SU-DHL-6 (cell line): ENCODE measurements at regions not wholly inside any gene's neighbourhood (a gene's known extent, or its start where the extent isn't known, plus 50 kb on each side); places are given as distances from the start of the nearest gene placed in this dataset.

ENCODE experiments used
- EZH2phosphoT487 ChIP-seq: fragments of 200-600 bp; sonication (generic), shearing (Covaris generic); conservative IDR thresholded peaks from 2 replicates; pipeline ENCODE4 v1.6.1; 2018; ENCODE audit warnings: mild to moderate bottlenecking, antibody characterized with exemption, low read length, moderate library complexity, mixed read lengths
- TF ChIP-seq, protein P1 (sequence below): fragments of 200-600 bp; sonication (generic); IDR thresholded peaks from one replicate; pipeline ENCODE4 v1.5.1; 2017; ENCODE audit warnings: antibody characterized with exemption, mild to moderate bottlenecking, low read length, moderate library complexity; ENCODE audit not compliant: insufficient read depth, poor library complexity, severe bottlenecking

DNA sequence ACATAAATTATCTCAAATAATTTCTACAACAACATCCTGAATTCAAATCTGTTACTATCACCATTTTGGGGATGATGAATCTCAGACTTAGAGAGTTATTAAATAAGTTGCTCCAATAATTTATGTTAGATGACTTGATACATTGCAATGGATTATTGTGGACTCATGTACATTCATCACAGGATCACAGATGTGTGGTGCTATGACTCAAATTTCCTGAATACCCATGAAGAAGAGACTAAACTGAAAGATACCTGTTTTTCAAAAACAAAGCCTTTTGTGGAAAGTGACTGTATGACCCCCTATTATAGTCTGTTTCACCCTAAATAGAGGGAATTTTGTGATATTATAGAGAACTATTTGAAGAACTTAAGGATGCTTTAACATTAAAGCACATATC lies 315.0 kb downstream of the PLA2G4A start:
- TF ChIP-seq, protein P1, sequence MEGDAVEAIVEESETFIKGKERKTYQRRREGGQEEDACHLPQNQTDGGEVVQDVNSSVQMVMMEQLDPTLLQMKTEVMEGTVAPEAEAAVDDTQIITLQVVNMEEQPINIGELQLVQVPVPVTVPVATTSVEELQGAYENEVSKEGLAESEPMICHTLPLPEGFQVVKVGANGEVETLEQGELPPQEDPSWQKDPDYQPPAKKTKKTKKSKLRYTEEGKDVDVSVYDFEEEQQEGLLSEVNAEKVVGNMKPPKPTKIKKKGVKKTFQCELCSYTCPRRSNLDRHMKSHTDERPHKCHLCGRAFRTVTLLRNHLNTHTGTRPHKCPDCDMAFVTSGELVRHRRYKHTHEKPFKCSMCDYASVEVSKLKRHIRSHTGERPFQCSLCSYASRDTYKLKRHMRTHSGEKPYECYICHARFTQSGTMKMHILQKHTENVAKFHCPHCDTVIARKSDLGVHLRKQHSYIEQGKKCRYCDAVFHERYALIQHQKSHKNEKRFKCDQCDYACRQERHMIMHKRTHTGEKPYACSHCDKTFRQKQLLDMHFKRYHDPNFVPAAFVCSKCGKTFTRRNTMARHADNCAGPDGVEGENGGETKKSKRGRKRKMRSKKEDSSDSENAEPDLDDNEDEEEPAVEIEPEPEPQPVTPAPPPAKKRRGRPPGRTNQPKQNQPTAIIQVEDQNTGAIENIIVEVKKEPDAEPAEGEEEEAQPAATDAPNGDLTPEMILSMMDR: no peak
- no peak for TF ChIP-seq EZH2phosphoT487
